Caco-2 (cell line): ENCODE measurements at regions not wholly inside any gene's neighbourhood (a gene's known extent, or its start where the extent isn't known, plus 50 kb on each side); places are given as distances from the start of the nearest gene placed in this dataset.

ENCODE experiments used
- BruUV-seq: library from RNA; stranded (reverse); fragments of 400-500 nt; replicated peaks from 2 replicates; lab custom pipeline; 2021; lab: Mats Ljungman, UMichigan
- CTCF ChIA-PET: fragments of 300-600 bp; sonication (Branson Sonifier 250); formaldehyde crosslinking; loops from one replicate; lab custom pipeline; 2022; ENCODE audit warnings: antibody characterized with exemption; lab: Charles Lee
- POLR2A ChIA-PET: fragments of 300-600 bp; sonication (Branson Sonifier 250); formaldehyde crosslinking; loops from one replicate; lab custom pipeline; 2022; ENCODE audit warnings: antibody characterized with exemption; lab: Charles Lee
- DNase-seq, 2 experiments: peaks; one replicate each; pipeline versions ENCODE4 v3.0.0 to v3.0.0-alpha.2; 2020 to 2022
- H3K27me3 ChIP-seq: replicated peaks from 2 replicates; pipeline ENCODE4 v1.6.0; 2011; ENCODE audit warnings: low read length; ENCODE audit not compliant: control insufficient read depth, insufficient read depth
- H3K36me3 ChIP-seq: 2 replicates; pipeline ENCODE4 v1.5.1; 2011; ENCODE audit warnings: low read length; ENCODE audit not compliant: control insufficient read depth, insufficient read depth
- H3K4me1 ChIP-seq: fragments of 250-450 bp; sonication (Bioruptor Pico); 2 replicates; pipeline ENCODE4 v1.5.1; 2020; ENCODE audit warnings: mild to moderate bottlenecking
- H3K4me3 ChIP-seq: 2 replicates; pipeline ENCODE4 v1.5.1; 2011; ENCODE audit warnings: low read depth, mild to moderate bottlenecking, control low read depth, low read length
- H3K9me3 ChIP-seq: fragments of 250-450 bp; sonication (Bioruptor Pico); 2 replicates; pipeline ENCODE4 v1.5.1; 2020; ENCODE audit warnings: mild to moderate bottlenecking, moderate library complexity
- H3K27ac Mint-ChIP-seq: one replicate; pipeline ENCODE4 v1.8.0; 2022; ENCODE audit warnings: mixed read lengths; ENCODE audit not compliant: unreplicated experiment
- H3K27me3 Mint-ChIP-seq: one replicate; pipeline ENCODE4 v1.8.0; 2022; ENCODE audit warnings: mixed read lengths; ENCODE audit not compliant: insufficient read depth, unreplicated experiment
- H3K36me3 Mint-ChIP-seq: one replicate; pipeline ENCODE4 v1.8.0; 2022; ENCODE audit warnings: mild to moderate bottlenecking, mixed read lengths; ENCODE audit not compliant: insufficient read depth, unreplicated experiment
- H3K4me1 Mint-ChIP-seq: one replicate; pipeline ENCODE4 v1.8.0; 2022; ENCODE audit warnings: low read depth, mixed read lengths; ENCODE audit not compliant: unreplicated experiment
- H3K4me3 Mint-ChIP-seq: one replicate; pipeline ENCODE4 v1.8.0; 2022; ENCODE audit warnings: mild to moderate bottlenecking, moderate library complexity, mixed read lengths; ENCODE audit not compliant: unreplicated experiment
- H3K9me3 Mint-ChIP-seq: one replicate; pipeline ENCODE4 v1.8.0; 2022; ENCODE audit warnings: mixed read lengths; ENCODE audit not compliant: unreplicated experiment
- CTCF ChIP-seq, 2 experiments: fragments of 200-600 bp in 1 of 2; IDR thresholded peaks; 1 replicate in 1 of 2; 2 replicates in 1 of 2; pipeline versions ENCODE4 v1.5.1 to v1.8.0; 2011 to 2022; ENCODE audit warnings: antibody characterized with exemption in 1 of 2, control low read depth in 1 of 2, inconsistent platforms in 1 of 2, low read depth in 1 of 2, low read length in 1 of 2, mild to moderate bottlenecking in 1 of 2, moderate library complexity in 1 of 2; ENCODE audit not compliant: insufficient read depth in 1 of 2, severe bottlenecking in 1 of 2, unreplicated experiment in 1 of 2
- intact Hi-C: fragments of 100-400 bp; cut with micrococcal nuclease; formaldehyde crosslinking; loops from one replicate; pipeline ENCODE4 v1.10.0; 2022; ENCODE audit not compliant: unreplicated experiment

GRCh38 chrX:124963717-124964116 lies 356.0 kb upstream of the TEX13C start, which contains the start of gene TENM1:
TENM1 (minus strand) TSS chrX:124963817.
- BruUV-seq, result no TSS peak
- H3K4me1 Mint-ChIP-seq, result no peaks in the 10 kb centered on the region

GRCh38 chrX:124975456-124975855 lies 344.2 kb upstream of the TEX13C start:
- CTCF ChIA-PET, result no interaction called here
- TF ChIP-seq CTCF (IDR thresholded peaks at IDR 0.05; ENCODE audit: insufficient read depth in 1 of 2, low read depth in 1 of 2, low read length in 1 of 2, severe bottlenecking in 1 of 2, unreplicated experiment in 1 of 2), result no peak
- no peak overlapping the region for H3K4me3 ChIP-seq
- H3K4me3 Mint-ChIP-seq, result no peak overlapping the region
- H3K27me3 ChIP-seq, result no peaks in the 10 kb centered on the region
- POLR2A ChIA-PET, result no interaction called here
- no peak for DNase-seq
- no peak overlapping the region for H3K27ac Mint-ChIP-seq
- no peaks in the 10 kb centered on the region for H3K4me1 ChIP-seq
- no peaks in the 10 kb centered on the region for H3K36me3 ChIP-seq
- H3K9me3 ChIP-seq, result no peaks in the 10 kb centered on the region
- no peaks in the 10 kb centered on the region for H3K9me3 Mint-ChIP-seq
- H3K4me1 Mint-ChIP-seq, result no peaks in the 10 kb centered on the region
- intact Hi-C loops, result no loop called here
- no peaks in the 10 kb centered on the region for H3K27me3 Mint-ChIP-seq
- no peaks in the 10 kb centered on the region for H3K36me3 Mint-ChIP-seq
- no TSS peak for BruUV-seq

More at GRCh38 chrX:124963717-124964116, 356.0 kb upstream of the TEX13C start, which contains the start of gene TENM1:
- H3K27ac Mint-ChIP-seq, result no peak within 1 kb of the TSS
- no peak within 1 kb of the TSS for H3K4me3 ChIP-seq
- H3K36me3 Mint-ChIP-seq, result no peaks in the 10 kb centered on the region
- H3K27me3 Mint-ChIP-seq, result peaks cover 6% of the 10 kb centered on the region
- POLR2A ChIA-PET, result no interaction called here
- H3K4me3 Mint-ChIP-seq, result no peak within 1 kb of the TSS
- intact Hi-C loops, result no loop called here
- no peak for TF ChIP-seq CTCF (IDR thresholded peaks at IDR 0.05; ENCODE audit: insufficient read depth in 1 of 2, low read depth in 1 of 2, low read length in 1 of 2, severe bottlenecking in 1 of 2, unreplicated experiment in 1 of 2)
- H3K36me3 ChIP-seq, result no peaks in the 10 kb centered on the region
- CTCF ChIA-PET, result no interaction called here
- no peaks in the 10 kb centered on the region for H3K4me1 ChIP-seq
- no peaks in the 10 kb centered on the region for H3K9me3 ChIP-seq
- H3K27me3 ChIP-seq, result no peaks in the 10 kb centered on the region
- DNase-seq, result no peak
- H3K9me3 Mint-ChIP-seq, result no peaks in the 10 kb centered on the region

GRCh38 chrX:124981420-124981819 lies 338.3 kb upstream of the TEX13C start:
- no peaks in the 10 kb centered on the region for H3K9me3 ChIP-seq
- H3K4me1 ChIP-seq, result no peaks in the 10 kb centered on the region
- no peaks in the 10 kb centered on the region for H3K27me3 Mint-ChIP-seq
- ChIA-PET POLR2A (no interaction called here), CTCF (no interaction called here)
- H3K27ac Mint-ChIP-seq, result no peak overlapping the region
- TF ChIP-seq CTCF (IDR thresholded peaks at IDR 0.05; ENCODE audit: insufficient read depth in 1 of 2, low read depth in 1 of 2, low read length in 1 of 2, severe bottlenecking in 1 of 2, unreplicated experiment in 1 of 2), result no peak
- no peak overlapping the region for H3K4me3 Mint-ChIP-seq
- DNase-seq, result no peak
- no peaks in the 10 kb centered on the region for H3K36me3 ChIP-seq
- no peaks in the 10 kb centered on the region for H3K36me3 Mint-ChIP-seq
- H3K9me3 Mint-ChIP-seq, result no peaks in the 10 kb centered on the region
- H3K27me3 ChIP-seq, result no peaks in the 10 kb centered on the region
- no TSS peak for BruUV-seq
- no peaks in the 10 kb centered on the region for H3K4me1 Mint-ChIP-seq
- intact Hi-C loops, result no loop called here
- no peak overlapping the region for H3K4me3 ChIP-seq
